Tibial artery (tissue), 4 donors: ENCODE measurements at regions not wholly inside any gene's neighbourhood (a gene's known extent, or its start where the extent isn't known, plus 50 kb on each side); places are given as distances from the start of the nearest gene placed in this dataset.

ENCODE experiments used
- DNase-seq, 2 donors: peaks; one replicate each; pipeline ENCODE4 v3.0.0-alpha.2; 2019
- H3K27ac ChIP-seq, 2 donors: fragments of 200-600 bp; sonication (generic) in 1 of 2; 1 replicate in 1 of 2; 2 replicates in 1 of 2; pipeline ENCODE4 v1.5.1; 2018 to 2019; ENCODE audit warnings: mild to moderate bottlenecking in 1 of 2
- H3K27me3 ChIP-seq, 2 donors: fragments of 200-600 bp; sonication (generic) in 1 of 2; one replicate each; pipeline versions ENCODE4 v1.5.1 to v1.6.0; 2016 to 2019
- H3K36me3 ChIP-seq, 3 donors: fragments of 200-600 bp; sonication (generic) in 2 of 3; one replicate each; pipeline ENCODE4 v1.5.1; 2016 to 2019; ENCODE audit warnings: mild to moderate bottlenecking in 2 of 3
- H3K4me1 ChIP-seq, 4 donors: fragments of 200-600 bp; sonication (generic) in 2 of 4; 1 replicate in 3 of 4; 2 replicates in 1 of 4; pipeline ENCODE4 v1.5.1; 2016 to 2019
- H3K4me3 ChIP-seq, 2 donors: fragments of 200-600 bp; sonication (generic) in 1 of 2; 1 replicate in 1 of 2; 2 replicates in 1 of 2; pipeline ENCODE4 v1.5.1; 2018 to 2019; ENCODE audit warnings: mild to moderate bottlenecking in 2 of 2
- H3K9me3 ChIP-seq, 3 donors: fragments of 200-600 bp; sonication (generic) in 1 of 3; one replicate each; pipeline ENCODE4 v1.5.1; 2016 to 2019
- intact Hi-C: fragments of 100-400 bp; cut with DNase I; formaldehyde crosslinking; loops from one replicate; pipeline ENCODE4 v1.15.0; 2023; ENCODE audit warnings: low total_unique reads
- TF ChIP-seq, protein P1 (sequence below), 2 experiments: fragments of 200-600 bp in 1 of 2; fragments of 450-650 bp in 1 of 2; IDR thresholded peaks; one replicate each; pipeline ENCODE4 v1.5.1; 2017 to 2019; ENCODE audit warnings: antibody characterized with exemption in 2 of 2, mild to moderate bottlenecking in 1 of 2, moderate library complexity in 1 of 2

- no peaks in the 10 kb centered on the region for H3K36me3 ChIP-seq
- no peak overlapping the region for H3K4me3 ChIP-seq
- H3K4me1 ChIP-seq: no peaks in the 10 kb centered on the region
- intact Hi-C loops: no loop called here
- no peak for DNase-seq
- peaks cover 0 to 8% (median 8%) of the 10 kb centered on the region in 3 donors for H3K9me3 ChIP-seq
- no peak overlapping the region for H3K27ac ChIP-seq
- H3K27me3 ChIP-seq: no peaks in the 10 kb centered on the region
- TF ChIP-seq, protein P1, sequence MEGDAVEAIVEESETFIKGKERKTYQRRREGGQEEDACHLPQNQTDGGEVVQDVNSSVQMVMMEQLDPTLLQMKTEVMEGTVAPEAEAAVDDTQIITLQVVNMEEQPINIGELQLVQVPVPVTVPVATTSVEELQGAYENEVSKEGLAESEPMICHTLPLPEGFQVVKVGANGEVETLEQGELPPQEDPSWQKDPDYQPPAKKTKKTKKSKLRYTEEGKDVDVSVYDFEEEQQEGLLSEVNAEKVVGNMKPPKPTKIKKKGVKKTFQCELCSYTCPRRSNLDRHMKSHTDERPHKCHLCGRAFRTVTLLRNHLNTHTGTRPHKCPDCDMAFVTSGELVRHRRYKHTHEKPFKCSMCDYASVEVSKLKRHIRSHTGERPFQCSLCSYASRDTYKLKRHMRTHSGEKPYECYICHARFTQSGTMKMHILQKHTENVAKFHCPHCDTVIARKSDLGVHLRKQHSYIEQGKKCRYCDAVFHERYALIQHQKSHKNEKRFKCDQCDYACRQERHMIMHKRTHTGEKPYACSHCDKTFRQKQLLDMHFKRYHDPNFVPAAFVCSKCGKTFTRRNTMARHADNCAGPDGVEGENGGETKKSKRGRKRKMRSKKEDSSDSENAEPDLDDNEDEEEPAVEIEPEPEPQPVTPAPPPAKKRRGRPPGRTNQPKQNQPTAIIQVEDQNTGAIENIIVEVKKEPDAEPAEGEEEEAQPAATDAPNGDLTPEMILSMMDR (IDR thresholded peaks at IDR 0.05): no peak
These were observed 54.4 kb upstream of the PDSS1 start for GRCh38 chr10:26642896-26643653.

GRCh38 chr10:26647602-26648244, 49.8 kb upstream of the PDSS1 start:
- TF ChIP-seq, protein P1 (IDR thresholded peaks at IDR 0.05): no peak
- H3K4me3 ChIP-seq: no peak overlapping the region
- no peaks in the 10 kb centered on the region for H3K27me3 ChIP-seq
- no peak for DNase-seq
- H3K4me1 ChIP-seq: no peaks in the 10 kb centered on the region
- no peaks in the 10 kb centered on the region for H3K9me3 ChIP-seq
- no peaks in the 10 kb centered on the region for H3K36me3 ChIP-seq
- intact Hi-C loops: no loop called here
- no peak overlapping the region for H3K27ac ChIP-seq
